ENCODE measurements at regions not wholly inside any gene's neighbourhood (a gene's known extent, or its start where the extent isn't known, plus 50 kb on each side); places are given as distances from the start of the nearest gene placed in this dataset.
"Not testable (repeated sequence)": the region's sequence is repeated elsewhere in the genome, so short reads cannot be mapped to it uniquely, and the experiment has no call there.

GRCh38 chrX:7343181-7343580, 195.2 kb upstream of the PUDP start:
- no peaks in the 10 kb centered on the region for H3K27me3 ChIP-seq
- H3K4me1 ChIP-seq, result no peaks in the 10 kb centered on the region
- no peak for DNase-seq (ENCODE audit: low spot score in 2 of 2)
- no peak overlapping the region for H3K27ac ChIP-seq
- no peak overlapping the region for H3K4me3 ChIP-seq
- no peak for TF ChIP-seq CTCF (IDR thresholded peaks at IDR 0.05)
- no peaks in the 10 kb centered on the region for H3K36me3 ChIP-seq
- no peaks in the 10 kb centered on the region for H3K9me3 ChIP-seq
- intact Hi-C loops (cut with DNase I), result no loop called here

- H3K4me3 ChIP-seq; H3K9me3 ChIP-seq; H3K36me3 ChIP-seq; H3K27me3 ChIP-seq; intact Hi-C loops (cut with DNase I); H3K4me1 ChIP-seq; DNase-seq (ENCODE audit: low spot score in 2 of 2); H3K27ac ChIP-seq: not testable (repeated sequence)
These were observed 187.9 kb upstream of the PUDP start for GRCh38 chrX:7335816-7336362.

- Histone ChIP-seq H3K4me3 (no peak overlapping the region), H3K36me3 (no peaks in the 10 kb centered on the region), H3K9me3 (no peaks in the 10 kb centered on the region), H3K4me1 (peaks cover 0 to 10% of the 10 kb centered on the region in 2 donors), H3K27me3 (no peaks in the 10 kb centered on the region), H3K27ac (no peak overlapping the region)
- no peak for TF ChIP-seq CTCF (IDR thresholded peaks at IDR 0.05)
- intact Hi-C loops (cut with DNase I), result loop anchor here (5.0 kb wide), 1 partner anchor 187 kb away; the partner anchor contains the start of genes PUDP and STS
- DNase-seq (ENCODE audit: low spot score in 2 of 2), result no peak
These were observed 186.4 kb upstream of the PUDP start for GRCh38 chrX:7334253-7334935.

- no peaks in the 10 kb centered on the region for H3K27me3 ChIP-seq
- intact Hi-C loops (cut with DNase I), result loop anchor here (5.0 kb wide), 1 partner anchor 184 kb away; the partner anchor contains the start of genes PUDP and STS
- H3K4me3 ChIP-seq, result peak overlapping the region in 1 of 2 donors; percentile 14
- DNase-seq (ENCODE audit: low spot score in 2 of 2), result peak in 1 of 2 donors; percentile 80
- H3K9me3 ChIP-seq, result no peaks in the 10 kb centered on the region
- no peak for TF ChIP-seq CTCF (IDR thresholded peaks at IDR 0.05)
- peaks cover 0 to 10% of the 10 kb centered on the region in 2 donors for H3K4me1 ChIP-seq
- no peaks in the 10 kb centered on the region for H3K36me3 ChIP-seq
- peak overlapping the region; percentile 47 to 55 for H3K27ac ChIP-seq
These were observed 183.2 kb upstream of the PUDP start for GRCh38 chrX:7330971-7331746.

- TF ChIP-seq CTCF (IDR thresholded peaks at IDR 0.05), result no peak
- Histone ChIP-seq H3K36me3 (no peaks in the 10 kb centered on the region), H3K27ac (peak overlapping the region; percentile 47), H3K27me3 (no peaks in the 10 kb centered on the region), H3K4me1 (peaks cover 0 to 10% of the 10 kb centered on the region in 2 donors), H3K9me3 (no peaks in the 10 kb centered on the region), H3K4me3 (no peak overlapping the region)
- intact Hi-C loops (cut with DNase I), result loop anchor here (5.0 kb wide), 1 partner anchor 183 kb away; the partner anchor contains the start of genes PUDP and STS
- no peak for DNase-seq (ENCODE audit: low spot score in 2 of 2)
These were observed 182.6 kb upstream of the PUDP start for GRCh38 chrX:7330556-7330955.

GRCh38 chrX:7318661-7319060, 170.7 kb upstream of the PUDP start:
- no peak for TF ChIP-seq CTCF (IDR thresholded peaks at IDR 0.05)
- H3K4me1 ChIP-seq, result no peaks in the 10 kb centered on the region
- no peaks in the 10 kb centered on the region for H3K9me3 ChIP-seq
- no peak overlapping the region for H3K4me3 ChIP-seq
- no peaks in the 10 kb centered on the region for H3K36me3 ChIP-seq
- no peaks in the 10 kb centered on the region for H3K27me3 ChIP-seq
- no peak for DNase-seq (ENCODE audit: low spot score in 2 of 2)
- intact Hi-C loops (cut with DNase I), result no loop called here
- H3K27ac ChIP-seq, result no peak overlapping the region
